ENCODE measurements at regions not wholly inside any gene's neighbourhood (a gene's known extent, or its start where the extent isn't known, plus 50 kb on each side); places are given as distances from the start of the nearest gene placed in this dataset.

DNA sequence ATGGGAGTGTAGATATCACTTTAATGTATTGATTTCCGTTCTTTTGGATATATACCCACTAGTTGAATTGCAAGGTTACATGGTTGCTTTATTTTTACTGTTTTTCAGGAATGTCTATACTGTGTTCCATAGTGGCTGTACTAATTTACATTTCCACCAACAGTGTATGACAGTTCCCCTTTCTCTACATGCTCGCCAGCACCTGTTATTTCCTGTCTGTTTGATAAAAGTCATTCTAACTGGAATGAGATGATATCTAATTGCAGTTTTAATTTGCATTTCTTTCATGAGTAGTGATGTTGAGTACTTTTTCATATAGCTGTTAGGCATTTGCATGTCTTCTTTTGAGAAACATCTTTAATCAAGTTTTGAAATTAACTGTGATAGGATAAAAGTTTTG lies 818.6 kb downstream of the SLITRK6 start:
- no peak for TF ChIP-seq EZH2 (IDR thresholded peaks at IDR 0.05; ENCODE audit: insufficient read depth, poor library complexity, severe bottlenecking)
- no peak for TF ChIP-seq EZH2phosphoT487 (IDR thresholded peaks at IDR 0.05; ENCODE audit: insufficient read depth, low read depth)
- 1 to 2% methylated on average over 2 of the region's 2 CpGs for WGBS, 2 experiments (ENCODE audit: low coverage in 1 of 2, low lambda C conversion rate in 2 of 2, missing lambda C conversion rate in 2 of 2)
- no peak overlapping the region for H2AFZ ChIP-seq
- H3K79me2 ChIP-seq (ENCODE audit: insufficient read depth) = no peaks in the 10 kb centered on the region
- no peak overlapping the region for H3K4me2 ChIP-seq (ENCODE audit: unreplicated experiment)
- H3K4me3 ChIP-seq = no peak overlapping the region
- H3K27ac ChIP-seq = no peak overlapping the region
- no peaks in the 10 kb centered on the region for H3K27me3 ChIP-seq (replicated peaks; ENCODE audit: insufficient read depth)
- H3K9ac ChIP-seq = no peak overlapping the region
- H3K9me3 ChIP-seq (ENCODE audit: low read depth) = no peaks in the 10 kb centered on the region
- H3K36me3 ChIP-seq (ENCODE audit: low read depth) = no peaks in the 10 kb centered on the region
- no peaks in the 10 kb centered on the region for H3K4me1 ChIP-seq (ENCODE audit: insufficient read depth)
- H4K20me1 ChIP-seq (ENCODE audit: insufficient read depth) = no peaks in the 10 kb centered on the region
- H3F3A ChIP-seq (ENCODE audit: insufficient read depth) = no peaks in the 10 kb centered on the region
- in situ Hi-C loops (cut with MboI) = no loop called here
- no peak for DNase-seq
- no peaks in the 10 kb centered on the region for H3K9me2 ChIP-seq (ENCODE audit: insufficient read depth)

DNA sequence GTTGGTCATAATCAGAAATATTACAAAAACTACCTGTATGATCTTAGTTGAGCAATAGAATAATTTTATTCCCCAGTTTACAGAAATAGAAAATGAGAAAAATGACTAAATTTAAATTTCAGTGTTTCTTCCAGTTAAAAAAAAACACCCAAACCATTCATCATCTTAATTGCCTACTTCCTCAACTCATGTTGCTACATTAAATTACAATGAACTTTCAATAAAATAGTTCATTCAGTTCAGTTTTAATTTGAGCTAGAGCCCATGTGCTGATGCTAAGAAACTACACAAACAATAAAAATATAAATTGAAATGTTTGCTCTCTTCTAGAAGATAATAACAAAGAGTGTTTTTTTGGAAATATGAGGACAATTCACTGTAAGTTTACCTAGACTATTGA lies 820.4 kb downstream of the SLITRK6 start:
- H3K9ac ChIP-seq = no peak overlapping the region
- no peaks in the 10 kb centered on the region for H3K36me3 ChIP-seq (ENCODE audit: low read depth)
- H3K9me2 ChIP-seq (ENCODE audit: insufficient read depth) = no peaks in the 10 kb centered on the region
- H3F3A ChIP-seq (ENCODE audit: insufficient read depth) = no peaks in the 10 kb centered on the region
- no peak overlapping the region for H2AFZ ChIP-seq
- no peak overlapping the region for H3K4me2 ChIP-seq (ENCODE audit: unreplicated experiment)
- H3K4me3 ChIP-seq = no peak overlapping the region
- H3K27ac ChIP-seq = no peak overlapping the region
- no peaks in the 10 kb centered on the region for H4K20me1 ChIP-seq (ENCODE audit: insufficient read depth)
- no peaks in the 10 kb centered on the region for H3K4me1 ChIP-seq (ENCODE audit: insufficient read depth)
- no peaks in the 10 kb centered on the region for H3K27me3 ChIP-seq (replicated peaks; ENCODE audit: insufficient read depth)
- in situ Hi-C loops (cut with MboI) = no loop called here
- TF ChIP-seq EZH2phosphoT487 (IDR thresholded peaks at IDR 0.05; ENCODE audit: insufficient read depth, low read depth) = no peak
- no peak for TF ChIP-seq EZH2 (IDR thresholded peaks at IDR 0.05; ENCODE audit: insufficient read depth, poor library complexity, severe bottlenecking)
- H3K9me3 ChIP-seq (ENCODE audit: low read depth) = no peaks in the 10 kb centered on the region
- DNase-seq = no peak
- H3K79me2 ChIP-seq (ENCODE audit: insufficient read depth) = no peaks in the 10 kb centered on the region

- TF ChIP-seq EZH2 (IDR thresholded peaks at IDR 0.05; ENCODE audit: insufficient read depth, poor library complexity, severe bottlenecking) (no peak), EZH2phosphoT487 (IDR thresholded peaks at IDR 0.05; ENCODE audit: insufficient read depth, low read depth) (no peak)
- in situ Hi-C loops (cut with MboI) = no loop called here
- no peak overlapping the region for H3K9ac ChIP-seq
- no peak overlapping the region for H3K4me3 ChIP-seq
- no peaks in the 10 kb centered on the region for H3F3A ChIP-seq (ENCODE audit: insufficient read depth)
- WGBS, 2 experiments (ENCODE audit: low coverage in 1 of 2, low lambda C conversion rate in 2 of 2, missing lambda C conversion rate in 2 of 2) = 40 to 46% methylated on average over 1 of the region's 1 CpG
- H3K9me3 ChIP-seq (ENCODE audit: low read depth) = no peaks in the 10 kb centered on the region
- no peaks in the 10 kb centered on the region for H3K27me3 ChIP-seq (replicated peaks; ENCODE audit: insufficient read depth)
- H3K36me3 ChIP-seq (ENCODE audit: low read depth) = no peaks in the 10 kb centered on the region
- no peak overlapping the region for H3K4me2 ChIP-seq (ENCODE audit: unreplicated experiment)
- no peaks in the 10 kb centered on the region for H3K4me1 ChIP-seq (ENCODE audit: insufficient read depth)
- no peaks in the 10 kb centered on the region for H3K9me2 ChIP-seq (ENCODE audit: insufficient read depth)
- DNase-seq = no peak
- H3K79me2 ChIP-seq (ENCODE audit: insufficient read depth) = no peaks in the 10 kb centered on the region
- H4K20me1 ChIP-seq (ENCODE audit: insufficient read depth) = no peaks in the 10 kb centered on the region
- H3K27ac ChIP-seq = no peak overlapping the region
- H2AFZ ChIP-seq = no peak overlapping the region
Observed at GRCh38 chr13:84973661-84974060, 825.6 kb downstream of the SLITRK6 start.

- no peak overlapping the region for H3K4me2 ChIP-seq (ENCODE audit: unreplicated experiment)
- H2AFZ ChIP-seq = no peak overlapping the region
- no peaks in the 10 kb centered on the region for H3F3A ChIP-seq (ENCODE audit: insufficient read depth)
- in situ Hi-C loops (cut with MboI) = no loop called here
- WGBS, 2 experiments (ENCODE audit: low coverage in 1 of 2, low lambda C conversion rate in 2 of 2, missing lambda C conversion rate in 2 of 2) = 33 to 34% methylated on average over 4 of the region's 4 CpGs
- H3K9me3 ChIP-seq (ENCODE audit: low read depth) = no peaks in the 10 kb centered on the region
- no peak overlapping the region for H3K9ac ChIP-seq
- H3K36me3 ChIP-seq (ENCODE audit: low read depth) = no peaks in the 10 kb centered on the region
- DNase-seq = no peak
- no peak overlapping the region for H3K4me3 ChIP-seq
- H3K27ac ChIP-seq = no peak overlapping the region
- H3K27me3 ChIP-seq (replicated peaks; ENCODE audit: insufficient read depth) = no peaks in the 10 kb centered on the region
- no peaks in the 10 kb centered on the region for H3K79me2 ChIP-seq (ENCODE audit: insufficient read depth)
- TF ChIP-seq EZH2 (IDR thresholded peaks at IDR 0.05; ENCODE audit: insufficient read depth, poor library complexity, severe bottlenecking) = no peak
- TF ChIP-seq EZH2phosphoT487 (IDR thresholded peaks at IDR 0.05; ENCODE audit: insufficient read depth, low read depth) = no peak
- no peaks in the 10 kb centered on the region for H4K20me1 ChIP-seq (ENCODE audit: insufficient read depth)
- no peaks in the 10 kb centered on the region for H3K9me2 ChIP-seq (ENCODE audit: insufficient read depth)
- no peaks in the 10 kb centered on the region for H3K4me1 ChIP-seq (ENCODE audit: insufficient read depth)
Observed at GRCh38 chr13:84972907-84973306, 826.3 kb downstream of the SLITRK6 start.

DNA sequence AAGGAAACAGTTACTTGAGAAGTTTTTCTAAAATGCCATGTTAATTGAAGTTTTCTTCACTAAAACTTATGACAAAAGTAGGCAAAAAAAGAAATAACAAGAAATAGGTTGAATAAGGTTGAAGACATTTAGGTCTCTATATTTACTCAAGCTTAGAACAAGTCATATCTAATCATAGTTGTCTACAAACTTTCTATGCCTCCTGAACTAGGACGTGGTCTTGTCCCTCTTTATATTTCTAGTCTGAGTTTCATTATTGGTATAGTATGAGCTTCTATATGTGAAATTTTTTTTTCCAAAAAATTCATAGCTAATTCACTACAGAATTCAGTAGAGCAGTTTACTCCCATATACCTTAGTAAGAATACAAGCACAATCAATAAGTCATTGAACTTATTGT lies 836.4 kb downstream of the SLITRK6 start:
- no peak overlapping the region for H3K9ac ChIP-seq
- H3K4me1 ChIP-seq (ENCODE audit: insufficient read depth) = no peaks in the 10 kb centered on the region
- H2AFZ ChIP-seq = no peak overlapping the region
- H3K4me3 ChIP-seq = no peak overlapping the region
- H3K9me2 ChIP-seq (ENCODE audit: insufficient read depth) = no peaks in the 10 kb centered on the region
- no peak overlapping the region for H3K4me2 ChIP-seq (ENCODE audit: unreplicated experiment)
- no peaks in the 10 kb centered on the region for H3K36me3 ChIP-seq (ENCODE audit: low read depth)
- DNase-seq = no peak
- TF ChIP-seq EZH2phosphoT487 (IDR thresholded peaks at IDR 0.05; ENCODE audit: insufficient read depth, low read depth) = no peak
- TF ChIP-seq EZH2 (IDR thresholded peaks at IDR 0.05; ENCODE audit: insufficient read depth, poor library complexity, severe bottlenecking) = no peak
- H4K20me1 ChIP-seq (ENCODE audit: insufficient read depth) = no peaks in the 10 kb centered on the region
- H3F3A ChIP-seq (ENCODE audit: insufficient read depth) = no peaks in the 10 kb centered on the region
- in situ Hi-C loops (cut with MboI) = no loop called here
- no peaks in the 10 kb centered on the region for H3K9me3 ChIP-seq (ENCODE audit: low read depth)
- WGBS, 2 experiments (ENCODE audit: low coverage in 1 of 2, low lambda C conversion rate in 2 of 2, missing lambda C conversion rate in 2 of 2) = 5 to 23% methylated on average over 1 of the region's 1 CpG
- H3K79me2 ChIP-seq (ENCODE audit: insufficient read depth) = no peaks in the 10 kb centered on the region
- H3K27me3 ChIP-seq (replicated peaks; ENCODE audit: insufficient read depth) = no peaks in the 10 kb centered on the region
- no peak overlapping the region for H3K27ac ChIP-seq
